Left ventricle myocardium inferior (tissue), 1 donor: ENCODE measurements at regions not wholly inside any gene's neighbourhood (a gene's known extent, or its start where the extent isn't known, plus 50 kb on each side); places are given as distances from the start of the nearest gene placed in this dataset.

ENCODE experiments used
- DNase-seq: peaks from one replicate; pipeline ENCODE4 v3.0.0-alpha.2; 2020
- H3K27ac ChIP-seq: fragments of 200-600 bp; replicated peaks from 2 replicates; pipeline ENCODE4 v1.8.0; 2021
- H3K27me3 ChIP-seq: fragments of 200-600 bp; 2 replicates; pipeline ENCODE4 v1.8.0; 2021; ENCODE audit warnings: low read depth
- H3K36me3 ChIP-seq: fragments of 200-600 bp; 2 replicates; pipeline ENCODE4 v1.8.0; 2021
- H3K4me1 ChIP-seq: fragments of 200-600 bp; 2 replicates; pipeline ENCODE4 v1.8.0; 2021
- H3K4me3 ChIP-seq: fragments of 200-600 bp; 2 replicates; pipeline ENCODE4 v1.8.0; 2021; ENCODE audit warnings: mild to moderate bottlenecking, moderate library complexity
- H3K9me3 ChIP-seq: fragments of 200-600 bp; replicated peaks from 2 replicates; pipeline ENCODE4 v1.8.0; 2021
- intact Hi-C: fragments of 100-400 bp; cut with micrococcal nuclease; formaldehyde crosslinking; loops from one replicate; pipeline ENCODE4 v1.11.0; 2022
- TF ChIP-seq, protein P1 (sequence below): fragments of 200-600 bp; IDR thresholded peaks from 2 replicates; pipeline ENCODE4 v1.8.0; 2021; ENCODE audit warnings: antibody characterized with exemption, mild to moderate bottlenecking, borderline replicate concordance
- donor health status: DM: no; HTN: yes; CAD: no; lungs with severe emphysema.

- TF ChIP-seq, protein P1, sequence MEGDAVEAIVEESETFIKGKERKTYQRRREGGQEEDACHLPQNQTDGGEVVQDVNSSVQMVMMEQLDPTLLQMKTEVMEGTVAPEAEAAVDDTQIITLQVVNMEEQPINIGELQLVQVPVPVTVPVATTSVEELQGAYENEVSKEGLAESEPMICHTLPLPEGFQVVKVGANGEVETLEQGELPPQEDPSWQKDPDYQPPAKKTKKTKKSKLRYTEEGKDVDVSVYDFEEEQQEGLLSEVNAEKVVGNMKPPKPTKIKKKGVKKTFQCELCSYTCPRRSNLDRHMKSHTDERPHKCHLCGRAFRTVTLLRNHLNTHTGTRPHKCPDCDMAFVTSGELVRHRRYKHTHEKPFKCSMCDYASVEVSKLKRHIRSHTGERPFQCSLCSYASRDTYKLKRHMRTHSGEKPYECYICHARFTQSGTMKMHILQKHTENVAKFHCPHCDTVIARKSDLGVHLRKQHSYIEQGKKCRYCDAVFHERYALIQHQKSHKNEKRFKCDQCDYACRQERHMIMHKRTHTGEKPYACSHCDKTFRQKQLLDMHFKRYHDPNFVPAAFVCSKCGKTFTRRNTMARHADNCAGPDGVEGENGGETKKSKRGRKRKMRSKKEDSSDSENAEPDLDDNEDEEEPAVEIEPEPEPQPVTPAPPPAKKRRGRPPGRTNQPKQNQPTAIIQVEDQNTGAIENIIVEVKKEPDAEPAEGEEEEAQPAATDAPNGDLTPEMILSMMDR: no peak
- H3K4me3 ChIP-seq: no peak overlapping the region
- H3K27ac ChIP-seq: no peak overlapping the region
- H3K36me3 ChIP-seq: no peaks in the 10 kb centered on the region
- H3K4me1 ChIP-seq: no peaks in the 10 kb centered on the region
- intact Hi-C loops: no loop called here
- no peaks in the 10 kb centered on the region for H3K9me3 ChIP-seq
- no peak for DNase-seq
- H3K27me3 ChIP-seq: peaks cover 16% of the 10 kb centered on the region
Observed at GRCh38 chr16:66057057-66057456, 309.4 kb upstream of the CDH5 start.

GRCh38 chr16:66054095-66054494 lies 312.4 kb upstream of the CDH5 start:
- no peaks in the 10 kb centered on the region for H3K36me3 ChIP-seq
- peaks cover 9% of the 10 kb centered on the region for H3K27me3 ChIP-seq
- intact Hi-C loops: no loop called here
- no peak overlapping the region for H3K27ac ChIP-seq
- H3K4me1 ChIP-seq: no peaks in the 10 kb centered on the region
- no peak overlapping the region for H3K4me3 ChIP-seq
- DNase-seq: no peak
- TF ChIP-seq, protein P1: no peak
- no peaks in the 10 kb centered on the region for H3K9me3 ChIP-seq

- no peak for DNase-seq
- Histone ChIP-seq H3K27me3 (peaks cover 6% of the 10 kb centered on the region), H3K4me1 (no peaks in the 10 kb centered on the region), H3K27ac (no peak overlapping the region), H3K9me3 (no peaks in the 10 kb centered on the region), H3K4me3 (no peak overlapping the region), H3K36me3 (no peaks in the 10 kb centered on the region)
- intact Hi-C loops: no loop called here
- TF ChIP-seq, protein P1: no peak
Observed at GRCh38 chr16:66052745-66053144, 313.7 kb upstream of the CDH5 start.

- no peak overlapping the region for H3K4me3 ChIP-seq
- intact Hi-C loops: no loop called here
- peaks cover 4% of the 10 kb centered on the region for H3K27me3 ChIP-seq
- no peak for DNase-seq
- H3K27ac ChIP-seq: no peak overlapping the region
- TF ChIP-seq, protein P1: no peak
- no peaks in the 10 kb centered on the region for H3K36me3 ChIP-seq
- no peaks in the 10 kb centered on the region for H3K9me3 ChIP-seq
- H3K4me1 ChIP-seq: no peaks in the 10 kb centered on the region
Observed at GRCh38 chr16:66050991-66051390, 315.5 kb upstream of the CDH5 start.

GRCh38 chr16:66049865-66050264 lies 316.6 kb upstream of the CDH5 start:
- H3K36me3 ChIP-seq: no peaks in the 10 kb centered on the region
- TF ChIP-seq, protein P1: no peak
- H3K4me1 ChIP-seq: no peaks in the 10 kb centered on the region
- DNase-seq: no peak
- intact Hi-C loops: no loop called here
- H3K27me3 ChIP-seq: no peaks in the 10 kb centered on the region
- no peaks in the 10 kb centered on the region for H3K9me3 ChIP-seq
- H3K4me3 ChIP-seq: no peak overlapping the region
- H3K27ac ChIP-seq: no peak overlapping the region

DNA sequence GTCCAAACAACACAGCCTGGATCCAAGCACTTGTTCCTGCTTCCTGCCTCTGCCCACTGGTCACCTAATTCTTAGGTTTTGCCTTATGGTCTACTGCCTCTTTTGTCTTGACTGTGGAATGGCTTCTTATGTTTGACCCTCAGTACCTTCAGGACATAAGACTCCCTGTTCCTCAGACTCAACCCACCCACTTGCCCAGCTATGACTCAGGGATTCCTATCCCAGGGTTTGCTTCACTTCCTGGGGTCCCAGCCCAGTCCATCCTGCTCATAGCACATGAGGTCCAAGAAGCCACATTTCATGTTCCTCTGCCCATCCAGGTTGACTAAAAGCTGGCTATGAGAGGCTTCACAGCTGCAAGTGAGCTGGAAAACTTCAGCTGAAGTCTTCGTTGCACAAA lies 320.9 kb upstream of the CDH5 start:
- H3K36me3 ChIP-seq: no peaks in the 10 kb centered on the region
- no peak overlapping the region for H3K4me3 ChIP-seq
- H3K9me3 ChIP-seq: no peaks in the 10 kb centered on the region
- TF ChIP-seq, protein P1: no peak
- H3K4me1 ChIP-seq: no peaks in the 10 kb centered on the region
- DNase-seq: no peak
- no peaks in the 10 kb centered on the region for H3K27me3 ChIP-seq
- intact Hi-C loops: no loop called here
- no peak overlapping the region for H3K27ac ChIP-seq
